Heart left ventricle (tissue), 16 donors: ENCODE measurements at regions not wholly inside any gene's neighbourhood (a gene's known extent, or its start where the extent isn't known, plus 50 kb on each side); places are given as distances from the start of the nearest gene placed in this dataset.

Source experiments
- ATAC-seq, 4 donors: fragments of 200-7000 bp; cut with Tn5 transposase; one replicate each; pipeline ENCODE4 v1.9.1; 2020 to 2022; ENCODE audit warnings: moderate library complexity in 4 of 4, mild to moderate bottlenecking in 3 of 4, moderate number of reproducible peaks in 1 of 4
- DNase-seq, 5 donors: peaks; one replicate each; pipeline ENCODE4 v3.0.0-alpha.2; 2020
- H3K27ac ChIP-seq, 12 donors: fragments of 200-600 bp; sonication (generic) in 4 of 12; one replicate each; pipeline versions ENCODE4 v1.5.0 to v1.8.0; 2016 to 2022; ENCODE audit warnings: mild to moderate bottlenecking in 2 of 12
- H3K27me3 ChIP-seq, 9 donors: fragments of 200-600 bp; sonication (generic) in 2 of 9; one replicate each; pipeline versions ENCODE4 v1.5.1 to v1.8.0; 2016 to 2022; ENCODE audit warnings: mild to moderate bottlenecking in 3 of 9
- H3K36me3 ChIP-seq, 9 donors: fragments of 200-600 bp; sonication (generic) in 2 of 9; one replicate each; pipeline versions ENCODE4 v1.5.0 to v1.8.0; 2018 to 2022; ENCODE audit warnings: mild to moderate bottlenecking in 2 of 9
- H3K4me1 ChIP-seq, 12 donors: fragments of 200-600 bp; sonication (generic) in 4 of 12; one replicate each; pipeline versions ENCODE4 v1.5.0 to v1.8.0; 2016 to 2022; ENCODE audit warnings: mild to moderate bottlenecking in 3 of 12
- H3K4me3 ChIP-seq, 12 donors: fragments of 200-600 bp; sonication (generic) in 4 of 12; one replicate each; pipeline versions ENCODE4 v1.5.0 to v1.8.0; 2017 to 2022; ENCODE audit warnings: mild to moderate bottlenecking in 9 of 12, moderate library complexity in 4 of 12
- H3K9me3 ChIP-seq, 12 donors: fragments of 200-600 bp; sonication (generic) in 4 of 12; one replicate each; pipeline versions ENCODE4 v1.5.0 to v1.8.0; 2016 to 2022; ENCODE audit warnings: mild to moderate bottlenecking in 1 of 12
- POLR2A ChIP-seq, 2 donors: fragments of 450-650 bp; IDR thresholded peaks; one replicate each; pipeline ENCODE4 v1.6.1; 2017; ENCODE audit warnings: antibody characterized with exemption in 2 of 2, mild to moderate bottlenecking in 2 of 2, moderate library complexity in 2 of 2
- WGBS, 4 donors: extraction: QIAGEN DNeasy Blood & Tissue Kit in 2 of 4; methylation state at CpG; one replicate each; pipeline versions ENCODE4 v1.1.5 to v1.1.7; 2013 to 2018; 5-methylcytosine and 5-hydroxymethylcytosine counted together
- intact Hi-C, 10 donors: fragments of 100-400 bp; cut with DNase I; formaldehyde crosslinking; loops; one replicate each; pipeline versions ENCODE4 v1.11.1 to v1.14.2; 2022
- TF ChIP-seq, protein P1 (sequence below), 12 donors: fragments of 200-600 bp; sonication (generic) in 4 of 12; IDR thresholded peaks; one replicate each; pipeline versions ENCODE4 v1.5.0 to v1.8.0; 2018 to 2022; ENCODE audit warnings: antibody characterized with exemption in 12 of 12, mild to moderate bottlenecking in 5 of 12
- donor health status: ischemic (EF 13 %, LVEDD 7.1; RV severe dilation, severe dysfunction).
- donor health status: healthy with polysubstance abuse.
- donor health status: DM: no; HTN: yes; CAD: no.
- donor health status: DM: no; HTN: no; CAD: no.
- donor health status: ischemic (EF 25% LVEDD 6.9; RV normal size, moderate dysfunction).
- donor health status: ischemic (EF 25% LVEDD 5.7; RV mildly dilated, moderate dysfunction).
- donor health status: healthy.
- donor health status: DM: yes; HTN: yes; CAD: no.
- donor health status: ischemic (EF 35%, LVEDD 5.7; RV mildly dilated, moderate dysfunction).
- donor health status: nonischemic (EF 11% LVEDD 7.7; RV severe dilation, severe dysfunction).
- donor health status: DM: yes; HTN: yes; CAD: no.
- donor health status: PGD.
- donor health status: ischemic (EF 29% LVEDD 5.4; RV normal size, mild dysfunction).
- donor health status: nonischemic (EF 23%, LVEDD 6.1; RV moderate dilation, normal function).

DNA sequence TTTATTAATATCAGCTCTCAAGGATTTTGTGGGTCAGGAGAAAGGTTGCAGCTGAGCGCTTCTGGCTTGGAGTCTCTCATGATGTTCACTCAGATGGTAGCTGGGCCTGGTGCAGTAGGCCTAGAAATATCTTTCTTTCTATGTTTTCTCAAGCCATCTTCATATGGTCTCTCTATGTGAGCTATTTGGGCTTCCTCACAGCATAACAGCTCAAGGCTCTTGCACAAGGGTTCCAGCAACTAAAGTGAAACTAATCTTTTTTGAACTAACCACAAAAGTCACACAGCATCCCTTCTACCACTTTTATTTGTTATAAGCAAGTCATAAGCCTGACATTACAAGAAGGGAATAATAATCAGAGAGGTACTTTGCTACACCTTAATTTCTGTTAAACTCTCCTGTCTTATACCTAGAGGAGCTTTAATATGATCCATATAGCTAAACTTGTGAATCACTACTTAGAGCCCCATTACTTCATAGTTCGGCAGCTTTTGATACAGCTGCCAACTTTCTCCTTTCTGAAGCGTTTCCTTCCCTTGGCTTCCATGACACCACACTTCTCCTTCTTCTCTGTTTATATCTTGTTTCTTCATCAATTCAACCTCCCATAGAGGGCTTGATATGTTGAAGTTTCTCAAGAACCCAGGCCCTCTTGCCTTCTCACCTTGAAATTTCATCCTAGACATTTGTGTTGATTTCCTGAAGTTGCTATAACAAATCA lies 720.2 kb downstream of the LTN1 start:
- intact Hi-C loops: no loop called here
- TF ChIP-seq, protein P1, sequence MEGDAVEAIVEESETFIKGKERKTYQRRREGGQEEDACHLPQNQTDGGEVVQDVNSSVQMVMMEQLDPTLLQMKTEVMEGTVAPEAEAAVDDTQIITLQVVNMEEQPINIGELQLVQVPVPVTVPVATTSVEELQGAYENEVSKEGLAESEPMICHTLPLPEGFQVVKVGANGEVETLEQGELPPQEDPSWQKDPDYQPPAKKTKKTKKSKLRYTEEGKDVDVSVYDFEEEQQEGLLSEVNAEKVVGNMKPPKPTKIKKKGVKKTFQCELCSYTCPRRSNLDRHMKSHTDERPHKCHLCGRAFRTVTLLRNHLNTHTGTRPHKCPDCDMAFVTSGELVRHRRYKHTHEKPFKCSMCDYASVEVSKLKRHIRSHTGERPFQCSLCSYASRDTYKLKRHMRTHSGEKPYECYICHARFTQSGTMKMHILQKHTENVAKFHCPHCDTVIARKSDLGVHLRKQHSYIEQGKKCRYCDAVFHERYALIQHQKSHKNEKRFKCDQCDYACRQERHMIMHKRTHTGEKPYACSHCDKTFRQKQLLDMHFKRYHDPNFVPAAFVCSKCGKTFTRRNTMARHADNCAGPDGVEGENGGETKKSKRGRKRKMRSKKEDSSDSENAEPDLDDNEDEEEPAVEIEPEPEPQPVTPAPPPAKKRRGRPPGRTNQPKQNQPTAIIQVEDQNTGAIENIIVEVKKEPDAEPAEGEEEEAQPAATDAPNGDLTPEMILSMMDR (IDR thresholded peaks at IDR 0.05): no peak
- TF ChIP-seq POLR2A (IDR thresholded peaks at IDR 0.05): no peak
- Histone ChIP-seq H3K27me3 (no peaks in the 10 kb centered on the region), H3K36me3 (no peaks in the 10 kb centered on the region), H3K9me3 (peaks cover 0 to 10% (median 0%) of the 10 kb centered on the region in 12 donors), H3K4me1 (no peaks in the 10 kb centered on the region), H3K4me3 (no peak overlapping the region), H3K27ac (no peak overlapping the region)
- 87 to 92% (median 88%) methylated on average over 3 of the region's 3 CpGs for WGBS, 4 donors
- DNase-seq (no peak), ATAC-seq (no peak)

DNA sequence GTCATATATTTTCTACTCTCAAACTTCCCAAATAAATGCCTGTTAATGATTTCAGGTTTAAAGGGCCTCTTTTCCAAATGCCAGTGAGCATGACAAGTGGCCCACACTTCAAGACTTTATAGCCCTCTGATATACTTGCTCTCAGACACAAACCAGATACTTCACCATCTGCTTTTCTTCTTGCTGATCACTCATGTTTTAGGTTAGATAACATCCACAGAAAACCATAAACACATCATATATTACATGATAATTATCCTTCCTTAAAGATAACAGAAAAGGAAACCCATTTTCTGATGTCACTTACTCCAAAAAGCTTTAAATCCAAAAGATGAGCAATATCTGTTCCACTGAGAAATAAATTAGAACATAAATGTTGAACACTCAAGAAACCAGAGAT lies 723.5 kb downstream of the LTN1 start:
- ATAC-seq (no peak), DNase-seq (no peak)
- Histone ChIP-seq H3K9me3 (no peaks in the 10 kb centered on the region), H3K4me1 (no peaks in the 10 kb centered on the region), H3K4me3 (no peak overlapping the region), H3K27me3 (no peaks in the 10 kb centered on the region), H3K27ac (no peak overlapping the region), H3K36me3 (no peaks in the 10 kb centered on the region)
- TF ChIP-seq POLR2A (IDR thresholded peaks at IDR 0.05): no peak
- TF ChIP-seq, protein P1 (IDR thresholded peaks at IDR 0.05): no peak
- intact Hi-C loops: no loop called here

DNA sequence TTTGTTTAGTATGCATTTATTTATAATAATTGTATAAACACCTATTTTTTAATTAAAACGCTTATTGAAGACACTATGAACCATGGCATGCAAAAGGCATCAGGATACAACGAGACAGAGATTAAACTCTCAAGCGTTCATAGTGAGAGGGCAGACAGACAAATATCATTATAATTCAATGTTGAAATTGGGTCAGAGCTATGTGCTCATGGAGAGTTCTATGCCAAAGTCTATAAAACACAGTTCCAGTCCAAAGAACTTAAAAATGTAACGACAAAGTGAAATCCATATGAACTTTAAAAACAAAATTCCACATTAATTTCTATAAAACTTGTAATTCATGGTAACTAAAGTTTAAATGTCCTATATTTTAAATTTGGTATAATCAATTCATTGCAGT lies 724.0 kb downstream of the LTN1 start:
- intact Hi-C loops: no loop called here
- H3K27ac ChIP-seq: no peak overlapping the region
- no peaks in the 10 kb centered on the region for H3K4me1 ChIP-seq
- WGBS, 4 donors: 61 to 73% (median 67%) methylated on average over 4 of the region's 4 CpGs
- H3K9me3 ChIP-seq: no peaks in the 10 kb centered on the region
- TF ChIP-seq POLR2A (IDR thresholded peaks at IDR 0.05): no peak
- TF ChIP-seq, protein P1 (IDR thresholded peaks at IDR 0.05): no peak
- no peak for ATAC-seq
- no peak overlapping the region for H3K4me3 ChIP-seq
- H3K27me3 ChIP-seq: no peaks in the 10 kb centered on the region
- H3K36me3 ChIP-seq: no peaks in the 10 kb centered on the region
- DNase-seq: no peak

DNA sequence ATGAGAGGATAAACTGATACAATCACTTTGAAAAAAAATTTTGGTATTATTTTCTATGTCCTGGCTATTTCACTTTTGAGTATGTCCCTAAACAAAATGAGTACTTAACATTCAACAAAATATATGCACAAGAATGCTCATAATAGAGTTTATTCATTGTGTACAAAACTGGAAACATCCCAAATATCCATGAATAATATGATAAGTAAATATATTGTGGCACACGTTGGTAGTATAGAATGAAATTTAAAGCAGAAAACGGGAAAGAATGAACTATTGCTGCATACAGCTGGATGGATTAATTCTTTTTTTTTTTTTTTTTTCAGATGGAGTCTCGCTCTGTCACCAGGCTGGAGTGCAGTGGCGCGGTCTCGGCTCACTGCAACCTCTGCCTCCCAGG lies 725.2 kb downstream of the LTN1 start:
- ATAC-seq (no peak), DNase-seq (no peak)
- 91 to 97% (median 95%) methylated on average over 6 of the region's 6 CpGs for WGBS, 4 donors
- H3K4me1 ChIP-seq: no peaks in the 10 kb centered on the region
- no peak overlapping the region for H3K27ac ChIP-seq
- H3K27me3 ChIP-seq: no peaks in the 10 kb centered on the region
- H3K36me3 ChIP-seq: no peaks in the 10 kb centered on the region
- intact Hi-C loops: no loop called here
- no peak overlapping the region for H3K4me3 ChIP-seq
- no peak for TF ChIP-seq POLR2A (IDR thresholded peaks at IDR 0.05)
- TF ChIP-seq, protein P1 (IDR thresholded peaks at IDR 0.05): no peak
- no peaks in the 10 kb centered on the region for H3K9me3 ChIP-seq
